Activated CD4-positive, alpha-beta T cell treated with anti-CD3 and anti-CD28 coated beads, Interleukin-2, amount 50 U/mL, for 16 hours (primary cell): ENCODE measurements at regions not wholly inside any gene's neighbourhood (a gene's known extent, or its start where the extent isn't known, plus 50 kb on each side); places are given as distances from the start of the nearest gene placed in this dataset.

Experiments used
- DNase-seq: peaks from one replicate; pipeline ENCODE4 v3.0.0-alpha.2; 2020

GRCh38 chr16:51707666-51708065, 556.6 kb upstream of the SALL1 start:
- no peak for DNase-seq

DNA sequence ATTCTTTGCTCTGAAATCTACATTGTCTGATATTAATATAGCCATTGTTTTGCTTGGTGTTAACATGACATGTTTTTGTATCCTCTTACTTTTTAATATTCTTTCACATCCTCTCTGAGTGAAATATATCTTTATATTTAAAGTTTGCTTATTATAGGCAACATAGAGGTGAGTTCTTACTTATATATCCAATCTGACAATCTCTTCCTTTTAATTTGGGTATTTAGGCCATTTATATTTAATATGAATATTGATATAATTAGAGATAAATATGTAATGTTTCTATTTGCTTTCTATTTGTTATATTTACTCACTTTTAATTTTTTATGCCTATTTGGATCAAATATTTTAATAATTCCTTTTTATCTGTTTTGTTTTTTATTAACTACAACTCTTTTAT, 554.1 kb upstream of the SALL1 start:
- no peak for DNase-seq

- DNase-seq: no peak
Measured at GRCh38 chr16:51701025-51701424, 550.0 kb upstream of the SALL1 start.

GRCh38 chr16:51699686-51700396, 548.8 kb upstream of the SALL1 start:
- DNase-seq: no peak

DNA sequence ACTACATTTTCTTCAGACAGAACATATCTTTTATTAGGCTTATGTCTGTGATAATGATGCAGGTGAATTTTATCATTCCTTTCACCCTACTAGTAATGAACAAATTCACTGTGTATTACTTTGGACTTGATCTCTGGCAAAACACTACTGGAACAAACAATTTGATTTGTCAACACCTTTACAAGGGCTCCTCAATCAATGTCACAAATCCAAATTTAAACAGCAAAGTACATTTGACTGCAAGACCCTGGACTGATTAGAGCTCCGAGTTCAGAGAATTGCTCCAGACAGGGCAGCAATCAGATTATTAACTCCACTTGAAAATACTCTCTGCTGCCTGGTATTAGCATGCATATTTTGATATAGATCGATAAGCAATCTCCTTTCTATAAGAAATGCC, 547.6 kb upstream of the SALL1 start:
- DNase-seq: no peak

DNA sequence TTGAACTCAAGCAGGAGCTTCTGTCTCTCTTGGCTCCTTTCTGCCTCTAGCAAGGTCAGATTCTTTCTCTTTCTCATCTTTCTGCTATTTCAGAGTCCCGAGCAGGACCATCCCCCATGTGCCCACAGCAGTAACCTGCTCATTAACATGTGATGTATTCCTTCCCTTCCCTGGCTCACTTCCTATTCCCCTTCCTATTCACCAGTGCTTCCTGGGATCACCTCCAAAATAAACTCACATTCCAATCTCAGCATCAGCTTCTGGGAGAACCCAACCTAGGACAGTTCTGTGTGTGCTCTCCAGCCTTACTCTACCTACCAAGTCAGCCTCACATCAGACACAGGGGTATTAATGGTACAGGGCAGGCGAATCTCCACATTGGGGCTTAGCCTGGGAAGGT, 546.4 kb upstream of the SALL1 start:
- no peak for DNase-seq

DNA sequence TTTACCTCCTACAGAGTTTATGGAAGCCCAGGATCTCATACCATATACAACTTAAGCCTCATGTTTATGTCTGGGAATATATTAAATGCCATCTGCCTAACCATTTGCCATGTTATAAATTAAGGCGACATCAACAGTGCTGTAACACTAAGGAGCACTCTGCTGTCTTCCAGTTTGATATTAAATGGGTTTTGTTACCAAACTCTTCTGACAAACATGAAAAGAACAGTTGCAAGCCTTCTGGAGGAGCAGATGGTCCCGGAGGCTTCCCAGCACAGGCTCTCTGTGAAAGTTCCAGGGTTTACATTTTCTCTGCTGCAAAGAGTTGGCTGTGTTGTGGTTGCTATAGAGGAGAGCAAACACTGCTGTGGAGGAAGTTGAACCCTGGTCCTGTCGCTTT, 545.3 kb upstream of the SALL1 start:
- DNase-seq: no peak

GRCh38 chr16:51691109-51691508, 540.0 kb upstream of the SALL1 start:
- DNase-seq: no peak

- no peak for DNase-seq
Measured at GRCh38 chr16:51685498-51685897, 534.4 kb upstream of the SALL1 start.

DNA sequence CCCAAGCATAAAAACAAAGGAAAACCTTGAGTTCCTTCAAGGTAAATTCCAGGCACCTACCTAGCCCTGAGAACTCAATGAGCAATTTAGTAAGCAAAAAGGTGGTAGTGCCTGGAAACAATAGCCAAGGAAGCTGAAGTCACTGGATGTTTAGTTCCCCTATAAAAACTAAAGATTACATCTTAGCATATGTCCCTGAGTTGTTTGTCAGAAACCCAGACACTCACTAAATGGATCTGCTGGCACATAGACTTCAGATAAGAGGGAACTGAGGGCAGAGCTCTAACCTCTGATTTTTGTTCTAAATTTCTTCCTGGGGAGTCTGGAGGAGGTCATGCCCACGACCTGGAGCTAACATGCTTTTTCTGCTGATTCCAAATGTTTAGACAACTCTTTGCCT, 532.8 kb upstream of the SALL1 start:
- DNase-seq: no peak

GRCh38 chr16:51682905-51683304, 531.8 kb upstream of the SALL1 start:
- DNase-seq: no peak

- no peak for DNase-seq
Measured at GRCh38 chr16:51674615-51675014, 523.5 kb upstream of the SALL1 start.

- DNase-seq: no peak
Measured at GRCh38 chr16:51670527-51670926, 519.5 kb upstream of the SALL1 start.

- no peak for DNase-seq
Measured at GRCh38 chr16:51666821-51667220, 515.8 kb upstream of the SALL1 start.

GRCh38 chr16:51666074-51666473, 515.0 kb upstream of the SALL1 start:
- DNase-seq: no peak

GRCh38 chr16:51665436-51665998, 514.4 kb upstream of the SALL1 start:
- no peak for DNase-seq

DNA sequence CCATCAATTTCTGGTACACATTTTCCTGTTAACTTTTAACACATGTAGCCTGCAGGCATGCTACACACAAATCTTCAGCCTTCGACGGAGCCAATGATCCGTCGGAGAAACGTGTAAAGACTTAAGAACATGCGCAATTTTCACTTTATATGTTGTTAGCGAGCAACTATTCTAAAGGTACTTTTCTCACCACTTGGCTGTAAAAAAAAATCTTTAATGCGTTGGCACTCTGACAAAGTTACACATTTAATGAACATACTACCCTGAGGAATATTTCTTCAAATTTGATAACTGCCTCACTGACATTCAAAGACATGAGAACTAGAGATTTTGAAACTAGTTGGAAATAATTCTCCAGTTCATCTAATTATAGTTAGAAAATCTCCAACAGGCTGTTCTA, 507.5 kb upstream of the SALL1 start:
- DNase-seq: no peak

DNA sequence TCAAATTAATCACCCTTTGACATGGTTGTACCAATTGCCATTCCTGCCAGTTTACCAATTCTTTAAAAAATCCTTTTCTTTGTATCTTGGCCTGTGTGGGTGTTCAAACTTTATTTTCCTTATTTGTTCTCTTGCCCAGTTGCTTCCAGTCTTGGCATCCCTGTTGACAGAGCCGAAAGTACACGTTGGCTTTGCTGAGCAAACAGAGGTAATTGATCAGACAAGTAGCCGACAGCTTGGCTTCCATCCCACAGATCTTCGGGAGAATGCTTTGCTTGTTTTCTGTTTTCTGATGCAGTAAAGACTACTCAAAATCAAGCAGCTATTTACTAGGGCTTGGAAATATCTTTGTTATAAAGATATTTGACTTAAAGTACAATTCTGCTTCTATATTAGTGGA, 506.8 kb upstream of the SALL1 start:
- no peak for DNase-seq

- DNase-seq: no peak
Measured at GRCh38 chr16:51655249-51655648, 504.2 kb upstream of the SALL1 start.

GRCh38 chr16:51651061-51651466, 500.0 kb upstream of the SALL1 start:
- no peak for DNase-seq

DNA sequence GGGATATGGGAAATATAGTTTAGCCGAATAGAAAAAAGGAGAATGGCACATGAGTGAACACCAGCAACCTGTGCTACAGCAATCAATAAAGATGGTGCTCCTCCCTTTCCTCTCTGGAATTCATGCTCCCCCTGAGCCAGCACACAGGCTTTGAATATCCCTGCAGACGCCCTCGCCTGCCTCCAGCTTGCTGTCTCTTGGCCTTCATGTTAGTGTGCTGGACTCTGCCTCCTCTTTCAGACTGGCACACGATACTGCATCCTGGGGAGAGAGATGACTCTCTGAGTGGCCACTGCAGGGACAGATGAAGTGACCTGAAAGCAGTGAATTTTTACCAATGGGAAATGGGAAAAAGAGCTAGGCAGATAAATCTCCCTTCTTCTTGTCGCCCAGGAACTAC, 498.6 kb upstream of the SALL1 start:
- no peak for DNase-seq

DNA sequence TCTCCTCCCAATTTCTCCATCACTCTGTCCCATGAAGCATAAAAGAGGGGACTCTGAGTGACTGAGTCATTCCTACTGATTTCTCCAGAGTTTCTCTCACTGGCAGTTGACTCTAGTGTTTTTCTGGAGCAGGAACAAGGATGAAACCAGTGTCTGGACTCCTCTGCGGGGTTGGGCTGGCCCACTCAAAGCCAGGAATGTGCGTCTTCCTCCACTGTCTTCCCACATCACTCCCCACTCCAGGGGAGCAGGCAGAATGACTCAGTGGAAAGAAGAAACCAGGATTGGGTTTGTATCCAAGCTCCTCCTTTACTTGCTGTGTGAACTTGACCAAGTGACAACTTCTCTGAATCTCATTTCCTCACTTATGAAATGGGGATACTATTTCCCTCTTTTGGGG, 497.5 kb upstream of the SALL1 start:
- no peak for DNase-seq

GRCh38 chr16:51641191-51641765, 490.2 kb upstream of the SALL1 start:
- no peak for DNase-seq

GRCh38 chr16:51640196-51640595, 489.1 kb upstream of the SALL1 start:
- DNase-seq: no peak
